A549 (cell line): ENCODE measurements at regions not wholly inside any gene's neighbourhood (a gene's known extent, or its start where the extent isn't known, plus 50 kb on each side); places are given as distances from the start of the nearest gene placed in this dataset.

Source experiments
- ATAC-seq, 2 experiments: fragments of 200-7000 bp in 1 of 2; fragments of >200 bp in 1 of 2; cut with Nextera tagmentation in 1 of 2; cut with Tn5 transposase in 1 of 2; 3 replicates each; pipeline versions ENCODE4 v1.8.0 to v1.9.1; 2018 to 2020; ENCODE audit warnings: mild to moderate bottlenecking in 1 of 2, moderate library complexity in 1 of 2
- CTCF ChIA-PET: fragments of 300-600 bp; sonication (Branson Sonifier 250); formaldehyde crosslinking; extraction: SDS; loops from one replicate; lab custom pipeline; 2021; ENCODE audit warnings: antibody characterized with exemption, inconsistent platforms; lab: Yijun Ruan, JAX
- POLR2A ChIA-PET: fragments of 350-600 bp; formaldehyde crosslinking; extraction: SDS; loops from one replicate; lab custom pipeline; 2021; ENCODE audit warnings: antibody characterized with exemption, inconsistent platforms; lab: Yijun Ruan, JAX
- DNase-seq, 2 experiments: peaks; one replicate each; pipeline versions ENCODE4 v3.0.0 to v3.0.0-alpha.2; 2011 to 2016; ENCODE audit warnings: low read depth in 1 of 2, low spot score in 1 of 2
- FAIRE-seq: peaks from 2 replicates; lab custom pipeline; 2011; peaks lifted over from hg19 to GRCh38; lab: Jason Lieb, UNC
- H3K27ac ChIP-seq, 2 experiments: fragments of >200 bp; sonication (Bioruptor Twin); formaldehyde crosslinking; 3 replicates each; pipeline ENCODE4 v1.5.1; 2016 to 2017
- H3K4me1 ChIP-seq: fragments of >200 bp; sonication (Bioruptor Twin); formaldehyde crosslinking; 3 replicates; pipeline ENCODE4 v1.6.1; 2016
- H3K4me2 ChIP-seq: fragments of >200 bp; sonication (Bioruptor Twin); formaldehyde crosslinking; 3 replicates; pipeline ENCODE4 v1.6.1; 2016
- H3K4me3 ChIP-seq: fragments of >200 bp; sonication (Bioruptor Twin); formaldehyde crosslinking; 3 replicates; pipeline ENCODE4 v1.5.1; 2016
- H3K9me3 ChIP-seq: fragments of >200 bp; sonication (Bioruptor Twin); formaldehyde crosslinking; 3 replicates; pipeline ENCODE4 v1.6.1; 2016
- CBX2 ChIP-seq: fragments of 200-600 bp; sonication (generic); IDR thresholded peaks from 2 replicates; pipeline ENCODE4 v1.6.1; 2016; ENCODE audit warnings: low read depth, mild to moderate bottlenecking, borderline replicate concordance
- CEBPB ChIP-seq, 2 experiments: fragments of >200 bp in 1 of 2; sonication (Bioruptor Twin) in 1 of 2; formaldehyde crosslinking in 1 of 2; IDR thresholded peaks; 2 replicates each; pipeline ENCODE4 v1.6.1; 2012 to 2016
- EHF ChIP-seq: fragments of 250-450 bp; sonication (Bioruptor Pico); IDR thresholded peaks from 2 replicates; pipeline ENCODE4 v1.5.0; 2020; ENCODE audit warnings: mild to moderate bottlenecking
- ESRRA ChIP-seq: fragments of 150-350 bp; IDR thresholded peaks from 2 replicates; pipeline ENCODE4 v1.6.1; 2014; ENCODE audit warnings: mild to moderate bottlenecking, low read length, borderline replicate concordance
- GATA3 ChIP-seq: IDR thresholded peaks from 2 replicates; pipeline ENCODE4 v1.6.1; 2012; ENCODE audit warnings: borderline replicate concordance
- HEYL ChIP-seq: fragments of 250-450 bp; sonication (Bioruptor Pico); IDR thresholded peaks from 2 replicates; pipeline ENCODE4 v1.8.0; 2021; ENCODE audit warnings: mild to moderate bottlenecking, moderate library complexity
- HOXB13 ChIP-seq: fragments of 250-450 bp; sonication (Bioruptor Pico); IDR thresholded peaks from 2 replicates; pipeline ENCODE4 v1.5.0; 2020; ENCODE audit warnings: low read depth, mild to moderate bottlenecking, moderate library complexity
- HOXB5 ChIP-seq: fragments of 250-450 bp; sonication (Bioruptor Pico); IDR thresholded peaks from 2 replicates; pipeline ENCODE4 v1.5.0; 2020; ENCODE audit warnings: mild to moderate bottlenecking, moderate library complexity
- JUNB ChIP-seq: fragments of >200 bp; sonication (Bioruptor Twin); formaldehyde crosslinking; IDR thresholded peaks from 2 replicates; pipeline ENCODE4 v1.6.1; 2016
- MAFK ChIP-seq: fragments of 450-650 bp; IDR thresholded peaks from 2 replicates; pipeline ENCODE4 v1.6.1; 2014; ENCODE audit not compliant: partially characterized antibody
- MYC ChIP-seq: IDR thresholded peaks from 2 replicates; pipeline ENCODE4 v1.6.1; 2012; ENCODE audit warnings: mild to moderate bottlenecking, inconsistent platforms, low read length, improper control_type of control experiment, borderline replicate concordance
- PHF8 ChIP-seq: fragments of 200-600 bp; sonication (generic); IDR thresholded peaks from 2 replicates; pipeline ENCODE4 v1.6.1; 2016; ENCODE audit warnings: low read depth, mild to moderate bottlenecking, antibody characterized with exemption, moderate library complexity, borderline replicate concordance
- POLR2AphosphoS2 ChIP-seq: conservative IDR thresholded peaks from 2 replicates; pipeline ENCODE4 v1.6.1; 2012; ENCODE audit warnings: low read length, improper control_type of control experiment, inconsistent platforms
- RAD21 ChIP-seq, 2 experiments: fragments of >200 bp in 1 of 2; sonication (Bioruptor Twin) in 1 of 2; formaldehyde crosslinking in 1 of 2; IDR thresholded peaks in 1 of 2; conservative IDR thresholded peaks in 1 of 2; 2 replicates in 1 of 2; 3 replicates in 1 of 2; pipeline ENCODE4 v1.6.1; 2012 to 2018; ENCODE audit warnings: inconsistent platforms in 1 of 2
- RARB ChIP-seq: fragments of 250-450 bp; sonication (Bioruptor Pico); IDR thresholded peaks from 2 replicates; pipeline ENCODE4 v1.8.0; 2021; ENCODE audit warnings: mild to moderate bottlenecking, moderate library complexity
- SREBF2 ChIP-seq: fragments of 450-650 bp; IDR thresholded peaks from 2 replicates; pipeline ENCODE4 v1.6.1; 2014; ENCODE audit warnings: mild to moderate bottlenecking, moderate library complexity
- ZNF302 ChIP-seq: fragments of 250-450 bp; sonication (Bioruptor Pico); IDR thresholded peaks from 2 replicates; pipeline ENCODE4 v1.9.0; 2021; ENCODE audit warnings: inconsistent platforms, mild to moderate bottlenecking, moderate library complexity
- ZSCAN20 ChIP-seq: fragments of 250-450 bp; sonication (Bioruptor Pico); IDR thresholded peaks from 2 replicates; pipeline ENCODE4 v1.8.0; 2022; ENCODE audit warnings: mild to moderate bottlenecking, moderate library complexity
- WGBS: methylation state at CpG from one replicate; pipeline ENCODE4 v1.1.6; 2017; ENCODE audit errors: missing lambda C conversion rate; 5-methylcytosine and 5-hydroxymethylcytosine counted together
- TF ChIP-seq, protein P1 (sequence below): fragments of 250-450 bp; sonication (Bioruptor Pico); IDR thresholded peaks from 2 replicates; pipeline ENCODE4 v1.5.0; 2021; ENCODE audit warnings: mild to moderate bottlenecking, moderate library complexity, borderline replicate concordance
- TF ChIP-seq, protein P2 (sequence below): fragments of >200 bp; sonication (Bioruptor Twin); formaldehyde crosslinking; IDR thresholded peaks from 3 replicates; pipeline ENCODE4 v1.6.1; 2016
- TF ChIP-seq, protein P3 (sequence below): IDR thresholded peaks from 2 replicates; pipeline ENCODE4 v1.6.1; 2012; ENCODE audit warnings: low read depth, borderline replicate concordance
- TF ChIP-seq, protein P4 (sequence below): fragments of >200 bp; sonication (Bioruptor Twin); formaldehyde crosslinking; IDR thresholded peaks from 2 replicates; pipeline ENCODE4 v1.6.1; 2016
- TF ChIP-seq, protein P5 (sequence below): IDR thresholded peaks from 2 replicates; pipeline ENCODE4 v1.6.1; 2012

DNA sequence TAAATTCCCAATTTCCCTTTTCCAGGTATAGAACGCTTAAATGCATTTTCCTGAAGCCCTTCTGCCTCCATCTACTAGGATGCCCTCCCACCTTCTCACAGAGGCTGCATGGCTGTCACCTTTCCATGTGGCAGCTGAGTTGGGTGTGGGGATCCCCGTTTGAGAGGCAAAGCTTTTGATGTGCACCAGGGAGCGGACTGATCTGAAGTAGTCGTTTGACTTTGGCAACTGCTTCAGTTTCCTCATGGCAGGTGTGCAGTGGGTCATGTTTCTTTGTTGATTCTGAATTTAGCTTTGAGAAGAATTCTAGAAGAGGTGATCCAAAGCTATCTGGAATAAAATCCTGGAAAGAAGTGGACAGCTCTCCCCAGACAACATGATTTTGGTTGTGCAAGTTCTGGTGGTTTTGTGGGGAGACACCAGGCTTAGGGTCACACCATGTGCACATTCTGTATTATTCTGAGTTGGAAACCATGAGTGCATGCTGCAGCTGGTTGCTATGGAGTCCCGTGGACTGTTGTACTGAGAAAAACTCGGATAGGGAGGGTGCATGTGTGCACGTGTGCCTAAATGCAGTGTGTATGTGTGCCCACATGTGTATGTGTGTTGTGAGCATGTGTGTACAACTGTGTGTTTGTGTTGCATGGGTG, 63.5 kb downstream of the GADD45G start:
- no peak overlapping the region for H3K27ac ChIP-seq
- 0 out of 3 replicates have a peak, but pooled peaks cover 7% of the 10 kb centered on the region for H3K4me1 ChIP-seq
- H3K4me3 ChIP-seq, result no peak overlapping the region
- 49% methylated on average over 7 of the region's 7 CpGs for WGBS
- ChIA-PET CTCF (no interaction called here), POLR2A (no interaction called here)
- TF ChIP-seq MAFK (no peak), RAD21 (conservative IDR thresholded peaks at IDR 0.05 in 1 of 2, IDR thresholded peaks at IDR 0.05 in 1 of 2) (no peak), JUNB (no peak), ZSCAN20 (CRISPR knock-in tag) (no peak), CEBPB (IDR thresholded peaks at IDR 0.05) (no peak), CBX2 (no peak), ZNF302 (no peak), PHF8 (no peak), HOXB13 (CRISPR knock-in tag) (no peak), RARB (CRISPR knock-in tag) (no peak), MYC (no peak), HOXB5 (CRISPR knock-in tag) (no peak), POLR2AphosphoS2 (no peak), SREBF2 (no peak)
- TF ChIP-seq, protein P1, sequence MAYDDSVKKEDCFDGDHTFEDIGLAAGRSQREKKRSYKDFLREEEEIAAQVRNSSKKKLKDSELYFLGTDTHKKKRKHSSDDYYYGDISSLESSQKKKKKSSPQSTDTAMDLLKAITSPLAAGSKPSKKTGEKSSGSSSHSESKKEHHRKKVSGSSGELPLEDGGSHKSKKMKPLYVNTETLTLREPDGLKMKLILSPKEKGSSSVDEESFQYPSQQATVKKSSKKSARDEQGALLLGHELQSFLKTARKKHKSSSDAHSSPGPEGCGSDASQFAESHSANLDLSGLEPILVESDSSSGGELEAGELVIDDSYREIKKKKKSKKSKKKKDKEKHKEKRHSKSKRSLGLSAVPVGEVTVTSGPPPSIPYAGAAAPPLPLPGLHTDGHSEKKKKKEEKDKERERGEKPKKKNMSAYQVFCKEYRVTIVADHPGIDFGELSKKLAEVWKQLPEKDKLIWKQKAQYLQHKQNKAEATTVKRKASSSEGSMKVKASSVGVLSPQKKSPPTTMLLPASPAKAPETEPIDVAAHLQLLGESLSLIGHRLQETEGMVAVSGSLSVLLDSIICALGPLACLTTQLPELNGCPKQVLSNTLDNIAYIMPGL (CRISPR knock-in tag), result no peak
- TF ChIP-seq, protein P2, sequence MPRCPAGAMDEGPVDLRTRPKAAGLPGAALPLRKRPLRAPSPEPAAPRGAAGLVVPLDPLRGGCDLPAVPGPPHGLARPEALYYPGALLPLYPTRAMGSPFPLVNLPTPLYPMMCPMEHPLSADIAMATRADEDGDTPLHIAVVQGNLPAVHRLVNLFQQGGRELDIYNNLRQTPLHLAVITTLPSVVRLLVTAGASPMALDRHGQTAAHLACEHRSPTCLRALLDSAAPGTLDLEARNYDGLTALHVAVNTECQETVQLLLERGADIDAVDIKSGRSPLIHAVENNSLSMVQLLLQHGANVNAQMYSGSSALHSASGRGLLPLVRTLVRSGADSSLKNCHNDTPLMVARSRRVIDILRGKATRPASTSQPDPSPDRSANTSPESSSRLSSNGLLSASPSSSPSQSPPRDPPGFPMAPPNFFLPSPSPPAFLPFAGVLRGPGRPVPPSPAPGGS, result no peak
- TF ChIP-seq, protein P3, sequence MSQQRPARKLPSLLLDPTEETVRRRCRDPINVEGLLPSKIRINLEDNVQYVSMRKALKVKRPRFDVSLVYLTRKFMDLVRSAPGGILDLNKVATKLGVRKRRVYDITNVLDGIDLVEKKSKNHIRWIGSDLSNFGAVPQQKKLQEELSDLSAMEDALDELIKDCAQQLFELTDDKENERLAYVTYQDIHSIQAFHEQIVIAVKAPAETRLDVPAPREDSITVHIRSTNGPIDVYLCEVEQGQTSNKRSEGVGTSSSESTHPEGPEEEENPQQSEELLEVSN, result no peak
- no peak for FAIRE-seq
- DNase-seq, result no peak
- no peaks in the 10 kb centered on the region for H3K9me3 ChIP-seq
- ATAC-seq, result no peak
- no peak overlapping the region for H3K4me2 ChIP-seq

DNA sequence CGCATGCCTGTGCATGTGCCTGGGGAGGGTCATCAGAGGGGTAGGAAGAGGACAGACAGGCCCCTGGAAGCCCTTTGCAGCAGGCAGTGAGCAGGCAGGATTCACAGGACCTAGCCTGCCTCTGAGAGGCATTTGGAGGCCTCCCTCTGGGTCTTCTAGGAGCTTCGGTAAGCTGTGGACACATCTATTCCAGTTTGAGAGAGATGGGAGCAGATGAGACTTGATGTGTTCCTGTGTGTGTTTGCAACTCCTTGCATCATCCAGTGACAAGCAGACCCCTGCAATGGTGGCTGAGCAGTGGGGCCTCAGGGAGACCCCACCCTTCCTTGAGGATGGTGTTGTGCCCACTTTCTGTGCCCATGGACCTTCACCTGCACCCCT, 64.0 kb downstream of the GADD45G start:
- ATAC-seq (no peak), FAIRE-seq (no peak), DNase-seq (no peak)
- Histone ChIP-seq H3K4me2 (no peak overlapping the region), H3K4me1 (0 out of 3 replicates have a peak, but pooled peaks cover 7% of the 10 kb centered on the region), H3K4me3 (no peak overlapping the region), H3K27ac (no peak overlapping the region), H3K9me3 (no peaks in the 10 kb centered on the region)
- POLR2A ChIA-PET, result no interaction called here
- TF ChIP-seq, protein P4, sequence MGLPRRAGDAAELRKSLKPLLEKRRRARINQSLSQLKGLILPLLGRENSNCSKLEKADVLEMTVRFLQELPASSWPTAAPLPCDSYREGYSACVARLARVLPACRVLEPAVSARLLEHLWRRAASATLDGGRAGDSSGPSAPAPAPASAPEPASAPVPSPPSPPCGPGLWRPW, result no peak
- no peak for TF ChIP-seq ESRRA
- 91% methylated on average over 2 of the region's 2 CpGs for WGBS
- CTCF ChIA-PET, result interaction anchor here (0.6 to 1.0 kb wide), 2 partner anchors 66 to 552 kb away, joined by 3 read pairs; no protein-coding TSS in a partner anchor

DNA sequence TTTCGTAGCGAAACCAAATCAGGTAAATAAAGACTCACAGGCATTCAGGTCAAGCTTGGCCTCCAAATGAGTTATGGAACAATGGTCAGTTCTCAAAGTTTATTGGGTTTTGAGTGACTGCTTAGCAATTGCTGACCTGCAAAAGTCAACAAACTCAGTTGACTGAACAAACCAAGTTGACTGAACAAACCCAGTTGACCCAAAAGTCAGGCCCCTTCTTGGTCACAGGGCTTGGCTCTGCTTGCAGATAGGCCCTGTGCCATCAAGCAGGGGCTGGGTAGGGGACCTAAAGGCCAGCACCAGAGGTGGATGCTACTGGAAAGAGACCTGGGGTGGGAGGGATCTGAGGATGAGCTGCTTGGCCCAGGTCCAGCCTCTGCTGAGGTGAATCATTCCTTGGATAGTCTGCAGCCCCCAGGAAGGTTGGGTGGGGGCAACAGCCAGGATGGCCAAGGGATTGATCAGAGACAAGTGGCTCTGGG, 64.6 kb downstream of the GADD45G start:
- Histone ChIP-seq H3K4me1 (0 out of 3 replicates have a peak, but pooled peaks cover 7% of the 10 kb centered on the region), H3K9me3 (no peaks in the 10 kb centered on the region), H3K27ac (no peak overlapping the region), H3K4me2 (no peak overlapping the region), H3K4me3 (no peak overlapping the region)
- FAIRE-seq (no peak), ATAC-seq (no peak), DNase-seq (no peak)
- POLR2A ChIA-PET, result no interaction called here
- CTCF ChIA-PET, result interaction anchor here (0.6 to 1.0 kb wide), 2 partner anchors 66 to 552 kb away, joined by 3 read pairs; no protein-coding TSS in a partner anchor
- 59% methylated on average over 2 of the region's 2 CpGs for WGBS
- TF ChIP-seq ESRRA, result no peak
- no peak for TF ChIP-seq GATA3
- no peak for TF ChIP-seq HEYL (CRISPR knock-in tag)
- no peak for TF ChIP-seq EHF (CRISPR knock-in tag)
- TF ChIP-seq, protein P1 (CRISPR knock-in tag), result no peak
- TF ChIP-seq, protein P5, sequence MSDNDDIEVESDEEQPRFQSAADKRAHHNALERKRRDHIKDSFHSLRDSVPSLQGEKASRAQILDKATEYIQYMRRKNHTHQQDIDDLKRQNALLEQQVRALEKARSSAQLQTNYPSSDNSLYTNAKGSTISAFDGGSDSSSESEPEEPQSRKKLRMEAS, result no peak
